GM12878 (cell line): ENCODE measurements at regions not wholly inside any gene's neighbourhood (a gene's known extent, or its start where the extent isn't known, plus 50 kb on each side); places are given as distances from the start of the nearest gene placed in this dataset.

Experiments used
- ATAC-seq: fragments of 200-7000 bp; cut with Tn5 transposase; 3 replicates; pipeline ENCODE4 v1.9.1; 2020; ENCODE audit warnings: mild to moderate bottlenecking, moderate library complexity
- BruUV-seq: library from RNA; stranded (reverse); fragments of 400-500 nt; replicated peaks from 2 replicates; lab custom pipeline; 2021; lab: Mats Ljungman, UMichigan
- CTCF ChIA-PET: fragments of 300-600 bp; sonication (Branson Sonifier 250); formaldehyde crosslinking; extraction: SDS; loops from one replicate; lab custom pipeline; 2021; ENCODE audit warnings: inconsistent platforms; lab: Yijun Ruan, JAX
- POLR2A ChIA-PET: fragments of 350-600 bp; formaldehyde crosslinking; extraction: SDS; loops from one replicate; lab custom pipeline; 2021; ENCODE audit warnings: inconsistent platforms; lab: Charles Lee
- RAD21 ChIA-PET: fragments of 300-600 bp; sonication (Branson Sonifier 250); formaldehyde crosslinking; loops from one replicate; lab custom pipeline; 2023; ENCODE audit warnings: antibody characterized with exemption; ENCODE audit not compliant: unreplicated experiment; lab: Charles Lee
- SMC1A ChIA-PET: fragments of 300-600 bp; sonication (Branson Sonifier 250); formaldehyde crosslinking; loops from one replicate; lab custom pipeline; 2023; ENCODE audit not compliant: unreplicated experiment, uncharacterized antibody; lab: Charles Lee
- DNase-seq: peaks from one replicate; pipeline ENCODE4 v3.0.0-alpha.2; 2011; ENCODE audit warnings: low read depth, low spot score
- FAIRE-seq: peaks from 3 replicates; lab custom pipeline; 2011; peaks lifted over from hg19 to GRCh38; lab: Jason Lieb, UNC
- H2AFZ ChIP-seq: 2 replicates; pipeline ENCODE4 v1.6.0; 2011; ENCODE audit warnings: low read depth, low read length, control low read depth; ENCODE audit not compliant: control insufficient read depth
- H3K27ac ChIP-seq: 2 replicates; pipeline ENCODE4 v1.5.1; 2011; ENCODE audit warnings: control low read depth; ENCODE audit not compliant: control insufficient read depth, insufficient read depth
- H3K27me3 ChIP-seq, 2 experiments: replicated peaks in 1 of 2; 2 replicates each; pipeline versions ENCODE4 v1.6.0 to v1.6.1; 2011; ENCODE audit warnings: low read length in 1 of 2; ENCODE audit not compliant: control insufficient read depth in 2 of 2, insufficient read depth in 2 of 2
- H3K36me3 ChIP-seq, 2 experiments: 2 replicates each; pipeline ENCODE4 v1.5.1; 2011; ENCODE audit warnings: low read length in 1 of 2; ENCODE audit not compliant: control insufficient read depth in 2 of 2, insufficient read depth in 2 of 2
- H3K4me1 ChIP-seq: 2 replicates; pipeline ENCODE4 v1.6.1; 2011; ENCODE audit warnings: mild to moderate bottlenecking, low read length, moderate library complexity, mixed read lengths; ENCODE audit not compliant: control insufficient read depth, insufficient read depth
- H3K4me2 ChIP-seq: 2 replicates; pipeline ENCODE4 v1.6.0; 2011; ENCODE audit warnings: control low read depth; ENCODE audit not compliant: control insufficient read depth, insufficient read depth
- H3K4me3 ChIP-seq: fragments of 200-600 bp; sonication (generic); 2 replicates; pipeline ENCODE4 v1.5.1; 2016
- H3K79me2 ChIP-seq: 2 replicates; pipeline ENCODE4 v1.6.0; 2011; ENCODE audit warnings: low read length; ENCODE audit not compliant: control insufficient read depth, insufficient read depth
- H3K9ac ChIP-seq: 2 replicates; pipeline ENCODE4 v1.8.0; 2011; ENCODE audit warnings: low read length, control low read depth, mixed read lengths; ENCODE audit not compliant: control insufficient read depth, insufficient read depth
- H3K9me3 ChIP-seq: replicated peaks from 3 replicates; pipeline ENCODE4 v1.5.1; 2011; ENCODE audit warnings: mild to moderate bottlenecking, low read length; ENCODE audit not compliant: control insufficient read depth, insufficient read depth
- H4K20me1 ChIP-seq: 2 replicates; pipeline ENCODE4 v1.6.0; 2011; ENCODE audit not compliant: control insufficient read depth, insufficient read depth
- EP300 ChIP-seq, 2 experiments: fragments of 150-350 bp in 1 of 2; IDR thresholded peaks; 2 replicates each; pipeline ENCODE4 v1.6.1; 2011 to 2012; ENCODE audit warnings: low read depth in 2 of 2, low read length in 2 of 2, borderline replicate concordance in 1 of 2, improper control_type of control experiment in 1 of 2, inconsistent platforms in 1 of 2; ENCODE audit not compliant: control insufficient read depth in 1 of 2
- FOXM1 ChIP-seq: IDR thresholded peaks from 2 replicates; pipeline ENCODE4 v1.6.1; 2012; ENCODE audit warnings: low read depth, mild to moderate bottlenecking, inconsistent platforms, low read length, moderate library complexity
- HDGF ChIP-seq: fragments of 450-650 bp; IDR thresholded peaks from 2 replicates; pipeline ENCODE4 v1.6.1; 2016; ENCODE audit warnings: antibody characterized with exemption
- IKZF1 ChIP-seq: fragments of 450-650 bp; conservative IDR thresholded peaks from 2 replicates; pipeline ENCODE4 v1.6.1; 2017; ENCODE audit warnings: antibody characterized with exemption, mild to moderate bottlenecking
- KAT2A ChIP-seq: conservative IDR thresholded peaks from 2 replicates; pipeline ENCODE4 v1.6.1; 2011; ENCODE audit warnings: low read depth, low read length; ENCODE audit not compliant: control insufficient read depth
- KDM1A ChIP-seq: fragments of 200-600 bp; sonication (generic); IDR thresholded peaks from 2 replicates; pipeline ENCODE4 v1.6.1; 2016; ENCODE audit warnings: borderline replicate concordance
- NBN ChIP-seq: fragments of 450-650 bp; IDR thresholded peaks from 2 replicates; pipeline ENCODE4 v1.6.1; 2016
- PAX5 ChIP-seq: IDR thresholded peaks from 2 replicates; pipeline ENCODE4 v1.6.1; 2011; ENCODE audit warnings: low read depth, low read length, borderline replicate concordance
- RCOR1 ChIP-seq: conservative IDR thresholded peaks from 2 replicates; pipeline ENCODE4 v1.6.1; 2012; ENCODE audit warnings: low read depth, low read length, improper control_type of control experiment
- ZZZ3 ChIP-seq: IDR thresholded peaks from 2 replicates; pipeline ENCODE4 v1.6.1; 2011; ENCODE audit warnings: low read depth; ENCODE audit not compliant: control insufficient read depth, insufficient read length
- WGBS: methylation state at CpG from one replicate; pipeline ENCODE4 v1.1.6; 2016; ENCODE audit warnings: low lambda C conversion rate; ENCODE audit not compliant: insufficient replicate concordance, insufficient coverage; ENCODE audit errors: missing lambda C conversion rate; 5-methylcytosine and 5-hydroxymethylcytosine counted together
- in situ Hi-C: fragments of 300-500 bp; cut with MboI; formaldehyde crosslinking; loops from 9 replicates; pipeline ENCODE4 v1.14.3; 2018; ENCODE audit warnings: mixed read lengths
- intact Hi-C: fragments of 100-400 bp; cut with micrococcal nuclease; formaldehyde crosslinking; loops from one replicate; pipeline ENCODE4 v1.14.2; 2022; ENCODE audit not compliant: unreplicated experiment
- TF ChIP-seq, protein P1 (sequence below): IDR thresholded peaks from 2 replicates; pipeline ENCODE4 v1.6.1; 2011; ENCODE audit warnings: low read depth, low read length, improper control_type of control experiment, borderline replicate concordance

DNA sequence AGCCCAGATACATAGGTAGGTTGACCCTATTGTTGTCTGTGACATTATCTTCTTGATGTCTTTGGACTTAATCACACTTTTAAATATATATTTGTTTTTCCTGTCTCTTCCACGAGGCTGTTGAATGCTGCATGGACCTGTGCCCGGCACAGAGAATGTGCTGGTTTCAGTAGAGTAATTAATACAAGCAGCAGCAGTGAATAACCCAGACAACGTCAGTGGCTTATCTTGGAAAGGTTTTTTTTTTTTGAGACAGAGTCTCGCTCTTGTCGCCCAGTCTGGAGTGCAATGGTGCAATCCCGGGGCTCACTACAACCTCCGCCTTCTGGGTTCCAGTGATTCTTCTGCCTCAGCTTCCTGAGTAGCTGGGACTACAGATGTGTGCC, 108.2 kb downstream of the CDH26 start:
- in situ Hi-C loops (no loop called here), intact Hi-C loops (no loop called here)
- H3K4me3 ChIP-seq, result no peak overlapping the region
- H3K4me2 ChIP-seq, result no peak overlapping the region
- no peak overlapping the region for H3K9ac ChIP-seq
- no peaks in the 10 kb centered on the region; the same call in 2 of the 3 replicates for H3K9me3 ChIP-seq
- no peak for FAIRE-seq
- no peak for ATAC-seq
- no peaks in the 10 kb centered on the region for H3K4me1 ChIP-seq
- DNase-seq, result no peak
- SMC1A ChIA-PET, result no interaction called here
- TF ChIP-seq ZZZ3, result no peak
- TF ChIP-seq KAT2A, result no peak
- TF ChIP-seq HDGF, result no peak
- TF ChIP-seq RCOR1, result no peak
- TF ChIP-seq, protein P1, sequence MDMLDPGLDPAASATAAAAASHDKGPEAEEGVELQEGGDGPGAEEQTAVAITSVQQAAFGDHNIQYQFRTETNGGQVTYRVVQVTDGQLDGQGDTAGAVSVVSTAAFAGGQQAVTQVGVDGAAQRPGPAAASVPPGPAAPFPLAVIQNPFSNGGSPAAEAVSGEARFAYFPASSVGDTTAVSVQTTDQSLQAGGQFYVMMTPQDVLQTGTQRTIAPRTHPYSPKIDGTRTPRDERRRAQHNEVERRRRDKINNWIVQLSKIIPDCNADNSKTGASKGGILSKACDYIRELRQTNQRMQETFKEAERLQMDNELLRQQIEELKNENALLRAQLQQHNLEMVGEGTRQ, result no peak
- TF ChIP-seq EP300 (IDR thresholded peaks at IDR 0.05; ENCODE audit: borderline replicate concordance in 1 of 2, control insufficient read depth in 1 of 2, low read depth in 2 of 2, low read length in 2 of 2), result no peak
- no peak for TF ChIP-seq PAX5
- TF ChIP-seq KDM1A, result no peak
- no peak for TF ChIP-seq IKZF1
- no peak for TF ChIP-seq FOXM1
- no peak for TF ChIP-seq NBN
- H3K36me3 ChIP-seq, result no peaks in the 10 kb centered on the region
- CTCF ChIA-PET, result no interaction called here
- POLR2A ChIA-PET, result no interaction called here
- 33% methylated on average over 7 of the region's 7 CpGs for WGBS
- H3K27me3 ChIP-seq, result no peaks in the 10 kb centered on the region
- no peak overlapping the region for H2AFZ ChIP-seq
- RAD21 ChIA-PET, result no interaction called here
- BruUV-seq, result no TSS peak
- H4K20me1 ChIP-seq, result no peaks in the 10 kb centered on the region
- no peaks in the 10 kb centered on the region for H3K79me2 ChIP-seq
- H3K27ac ChIP-seq, result no peak overlapping the region
